GM21367 (cell line): ENCODE measurements at regions not wholly inside any gene's neighbourhood (a gene's known extent, or its start where the extent isn't known, plus 50 kb on each side); places are given as distances from the start of the nearest gene placed in this dataset.
A peak's percentile ranks its signal among the peaks of the same experiment; 100 is the strongest.

Experiments used
- ATAC-seq: cut with Tn5 transposase; IDR thresholded peaks from one replicate; pipeline ENCODE4 v1.9.1; 2021; ENCODE audit not compliant: unreplicated experiment

DNA sequence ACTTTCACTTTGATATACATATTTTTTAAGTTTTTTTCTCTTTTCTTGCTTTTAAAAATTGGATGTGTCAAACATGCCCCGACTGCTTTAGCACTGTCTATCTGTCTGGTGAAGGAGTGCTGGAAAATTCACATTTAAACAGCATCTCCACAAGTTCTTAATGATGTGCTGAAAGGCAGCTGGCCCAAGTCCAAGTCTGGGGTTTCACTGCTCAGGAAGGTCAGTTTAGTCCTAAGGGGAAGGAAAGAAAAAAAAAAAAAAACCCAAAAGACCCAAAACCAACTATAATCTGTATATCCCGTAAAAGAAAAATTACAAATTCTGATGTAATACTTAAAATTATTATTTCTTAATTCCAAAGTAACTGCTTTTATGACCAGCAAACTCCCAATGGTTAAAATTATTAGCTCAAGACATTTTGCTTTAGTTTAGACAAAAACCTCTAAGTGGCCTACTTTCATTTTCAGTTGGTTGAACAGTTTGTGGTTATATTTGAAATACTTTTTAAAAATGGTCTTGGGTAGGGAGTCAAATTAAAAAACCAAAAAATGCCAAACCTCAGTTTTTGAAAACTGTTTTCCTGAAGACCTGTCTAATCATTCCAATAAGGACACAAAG lies 79.5 kb upstream of the PREP start:
- no peak for ATAC-seq

DNA sequence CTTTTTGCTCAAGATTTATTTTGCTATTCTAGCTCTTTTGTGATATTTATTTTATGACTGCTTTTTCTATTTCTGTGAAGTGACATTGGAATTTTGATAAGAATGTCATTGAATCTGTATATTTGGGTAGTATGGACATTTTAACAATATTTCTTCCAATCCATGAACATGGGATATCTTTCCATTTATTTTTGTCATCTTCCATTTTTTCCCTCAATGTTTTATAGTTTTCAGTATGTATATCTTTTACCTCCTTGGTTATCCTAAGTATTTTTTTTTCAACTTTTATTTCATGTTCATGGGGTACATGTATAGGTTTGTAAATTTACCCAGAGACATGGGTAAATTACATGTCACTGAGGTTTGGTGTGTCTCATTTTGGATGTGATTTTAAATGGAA lies 74.1 kb upstream of the PREP start:
- no peak for ATAC-seq

DNA sequence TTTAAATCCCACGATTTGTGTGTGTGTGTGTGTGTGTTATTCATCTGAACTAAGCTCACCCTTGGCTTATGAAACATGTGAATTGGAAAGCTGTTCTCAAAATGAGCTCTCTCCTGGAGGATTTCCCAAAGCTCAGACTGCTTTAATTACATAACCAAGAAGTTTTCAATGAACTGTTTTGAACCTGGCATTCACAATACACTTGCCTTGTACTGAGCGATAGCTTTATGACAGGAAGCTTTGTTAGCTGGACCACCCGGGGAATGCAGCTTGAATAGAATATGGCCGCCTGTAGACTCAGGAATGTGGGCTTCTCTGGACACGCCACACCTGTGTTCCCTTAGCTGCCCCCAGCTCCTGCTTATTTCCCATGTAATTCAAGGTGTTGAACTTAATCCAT lies 71.4 kb upstream of the PREP start:
- ATAC-seq = no peak

DNA sequence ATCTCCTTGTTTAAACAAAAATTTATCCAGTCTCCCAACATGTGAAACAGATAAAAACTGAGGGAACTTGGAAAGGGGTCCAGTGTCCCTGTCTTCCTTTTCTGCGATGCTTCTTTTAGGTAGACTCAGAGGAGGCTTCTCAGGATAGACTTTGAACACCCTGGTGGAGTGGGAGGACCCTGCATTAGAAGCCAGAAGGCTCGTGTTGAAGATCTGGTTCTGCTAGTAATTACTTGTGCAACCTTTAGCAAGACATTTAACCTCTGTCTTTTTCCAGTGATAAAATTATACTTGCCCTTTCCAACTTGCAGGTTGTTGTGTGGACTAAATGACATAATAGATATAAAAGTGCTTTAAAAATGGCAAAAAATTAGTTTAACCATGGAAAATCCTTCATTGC lies 67.1 kb upstream of the PREP start:
- ATAC-seq = no peak

DNA sequence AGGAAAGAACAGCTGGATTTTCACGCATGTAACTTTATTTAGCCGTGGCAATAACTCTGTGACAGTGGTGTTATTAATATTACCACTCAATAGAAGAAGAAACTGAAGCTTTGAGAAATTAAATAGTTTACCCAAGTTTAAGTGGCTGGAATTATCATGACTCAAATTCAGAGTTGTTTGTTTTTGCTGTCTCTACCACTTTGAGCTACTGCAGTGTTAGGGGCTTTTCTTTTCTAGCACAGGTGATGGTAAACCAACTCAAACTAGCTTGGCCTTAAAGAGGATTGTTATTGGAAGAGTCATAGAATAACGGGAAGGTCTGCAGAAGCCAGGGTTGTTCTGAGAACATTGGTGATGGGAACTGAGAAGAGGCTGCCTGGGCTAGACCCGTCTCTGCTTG lies 66.0 kb upstream of the PREP start:
- no peak for ATAC-seq

DNA sequence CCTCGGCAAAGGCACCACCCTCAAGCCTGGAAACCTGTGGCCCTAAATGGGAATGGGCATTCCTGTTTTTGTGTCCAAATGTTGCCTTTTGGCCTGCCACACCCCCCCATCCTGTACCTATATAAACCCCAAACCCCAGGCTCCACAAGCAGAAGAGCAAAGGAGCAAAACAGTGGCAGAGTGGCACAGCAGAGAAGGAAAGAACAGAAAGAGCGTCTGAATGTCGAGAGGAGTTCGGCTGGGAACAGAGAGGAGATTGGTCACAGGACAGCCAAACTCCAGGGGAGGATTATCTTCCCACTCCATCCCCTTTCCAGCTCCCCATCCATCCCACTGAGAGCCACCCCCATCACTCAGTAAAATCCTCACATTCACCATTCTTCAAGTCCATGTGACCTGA lies 58.0 kb upstream of the PREP start:
- no peak for ATAC-seq

DNA sequence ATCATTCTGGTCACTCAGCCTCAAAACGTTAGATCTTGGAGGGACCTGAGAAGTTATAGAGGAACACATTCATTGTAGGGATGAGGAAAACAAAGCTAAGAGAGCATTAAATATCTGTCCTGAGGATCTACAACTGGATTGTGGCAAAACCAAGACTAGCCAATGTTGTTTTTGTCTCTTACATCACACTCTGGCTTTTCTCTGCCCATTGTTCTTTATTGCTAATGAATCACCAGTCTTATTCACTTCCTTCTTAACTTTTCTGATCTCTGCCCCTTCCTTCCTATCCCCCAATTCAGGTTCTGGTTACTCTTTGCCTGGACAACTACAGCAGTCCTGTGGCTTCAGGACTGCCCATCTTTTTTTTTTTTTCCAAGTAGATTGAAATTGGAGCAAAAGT lies 57.0 kb upstream of the PREP start:
- no peak for ATAC-seq

DNA sequence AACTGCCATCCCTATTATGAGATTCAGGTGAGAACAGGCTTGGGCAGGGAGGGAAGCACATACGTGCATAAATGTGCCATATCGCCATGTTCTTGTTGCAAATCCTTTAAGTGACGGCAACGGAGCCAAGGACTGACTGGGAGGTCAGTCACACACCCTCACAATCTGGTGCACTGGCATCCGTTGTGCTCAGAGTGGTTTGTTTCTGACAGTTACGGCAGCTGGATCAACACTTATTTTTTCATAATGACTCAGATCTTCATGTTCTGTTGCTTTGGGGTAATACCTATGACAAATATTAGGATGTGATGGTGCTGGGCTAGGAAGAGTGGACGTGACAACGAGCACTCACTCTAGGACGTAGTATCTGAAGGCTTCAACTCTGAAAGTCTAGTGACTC lies 56.2 kb upstream of the PREP start:
- peak; percentile 91 for ATAC-seq

DNA sequence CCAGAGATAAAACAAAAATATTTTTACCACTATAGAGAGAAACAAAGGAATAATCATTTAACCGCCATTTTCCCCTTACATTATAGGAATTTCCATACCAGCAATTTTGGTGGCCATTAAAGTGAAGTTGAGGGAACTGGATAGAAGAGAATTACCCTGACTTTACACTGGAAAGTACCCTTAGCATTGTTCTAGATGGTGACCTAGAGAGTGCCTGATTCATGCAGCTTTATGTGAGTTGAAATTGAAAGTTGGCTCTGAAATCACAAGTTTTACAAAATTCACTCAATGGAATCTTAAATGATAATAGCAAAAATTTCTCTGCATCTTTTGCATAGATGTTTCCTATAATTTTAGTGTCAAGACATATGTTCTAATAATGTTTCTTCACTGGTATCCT lies 55.7 kb upstream of the PREP start:
- ATAC-seq = peak; percentile 42

DNA sequence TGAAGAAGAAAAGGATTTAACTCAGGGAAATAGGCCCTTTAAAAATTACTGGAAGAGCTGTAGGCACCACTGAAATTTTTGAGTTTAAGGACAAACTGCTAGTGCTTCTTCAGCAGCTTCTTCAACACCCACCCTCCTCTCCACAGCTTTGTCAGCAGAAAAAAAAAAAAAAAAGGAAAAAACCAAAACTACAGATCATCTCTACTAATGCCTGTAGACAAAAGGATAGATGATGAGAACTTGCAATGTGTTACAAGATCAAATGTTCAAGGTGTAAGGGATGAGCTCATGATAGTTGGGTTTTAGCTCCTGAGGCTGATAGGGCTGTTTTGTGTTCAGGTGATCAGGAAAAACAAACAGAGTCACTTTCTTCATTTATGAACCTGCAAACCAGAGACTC lies 55.2 kb upstream of the PREP start:
- ATAC-seq = no peak

DNA sequence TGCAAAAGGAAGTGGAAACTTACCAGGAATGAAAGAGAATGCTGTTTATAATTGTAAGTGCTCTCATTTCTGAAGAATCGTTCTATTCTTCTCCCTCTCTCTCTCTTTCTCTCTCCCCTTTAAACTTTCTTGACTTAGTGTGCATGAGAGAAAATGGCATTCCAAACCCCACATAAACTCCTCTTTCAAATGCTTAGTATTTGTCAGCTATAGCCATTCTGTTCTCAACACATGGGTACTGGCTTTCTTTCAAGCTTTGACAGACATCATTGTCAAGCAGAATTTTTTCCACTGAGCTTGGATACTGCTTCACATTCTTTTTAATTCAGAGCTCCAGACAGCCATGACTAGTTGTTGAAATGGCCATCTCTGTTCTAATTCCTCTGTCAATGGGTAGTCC lies 51.1 kb upstream of the PREP start:
- ATAC-seq = no peak

DNA sequence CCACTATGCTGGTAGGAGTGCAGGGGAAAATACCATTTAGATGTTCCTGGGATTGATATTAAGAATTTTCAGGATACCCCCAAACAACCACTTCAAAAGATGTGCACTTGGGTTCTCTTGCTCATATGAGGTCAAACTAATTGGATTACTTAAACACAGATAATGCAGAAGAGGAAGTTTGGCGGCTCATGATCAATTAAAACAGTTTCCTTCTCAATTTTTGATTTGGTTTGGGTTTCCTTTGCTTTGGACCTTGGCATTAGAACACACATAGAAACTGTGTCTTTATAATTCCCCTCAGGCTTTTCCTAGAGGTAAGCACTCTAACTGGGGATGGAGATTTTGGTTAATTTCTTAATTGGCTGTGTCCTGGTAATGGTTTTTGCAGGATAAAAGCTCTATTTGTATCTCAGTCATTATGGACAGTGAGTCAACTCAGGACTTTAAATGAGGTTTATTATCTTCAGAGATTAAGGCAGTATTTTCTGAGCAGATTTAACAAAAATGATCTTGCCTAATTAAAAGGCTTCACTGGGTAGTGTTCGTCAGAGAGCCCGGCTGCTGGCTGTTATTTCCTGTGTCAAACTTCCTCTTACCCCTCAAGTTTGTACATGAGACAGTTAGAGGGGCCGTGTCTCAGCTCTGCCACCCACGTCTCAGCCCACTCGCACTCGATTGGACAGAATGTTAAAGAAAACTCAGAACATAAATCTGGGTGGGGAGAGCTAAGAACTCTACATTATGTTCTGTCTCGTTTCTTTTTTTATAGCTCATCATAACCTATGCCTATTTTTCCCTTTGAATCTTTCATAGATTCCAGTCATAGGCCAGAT lies 50.3 kb upstream of the PREP start:
- no peak for ATAC-seq
